Adrenal gland (tissue), 9 donors: ENCODE measurements at regions not wholly inside any gene's neighbourhood (a gene's known extent, or its start where the extent isn't known, plus 50 kb on each side); places are given as distances from the start of the nearest gene placed in this dataset.
A peak's percentile ranks its signal among the peaks of the same experiment; 100 is the strongest.
"Not testable (repeated sequence)": the region's sequence is repeated elsewhere in the genome, so short reads cannot be mapped to it uniquely, and the experiment has no call there.

ENCODE experiments used
- DNase-seq, 7 donors: peaks; one replicate each; pipeline ENCODE4 v3.0.0-alpha.2; 2019 to 2020
- H3K27ac ChIP-seq, 5 donors: fragments of 200-600 bp; sonication (generic) in 4 of 5; 1 replicate in 3 of 5; 2 replicates in 2 of 5; pipeline versions ENCODE4 v1.5.1 to v1.8.0; 2016 to 2020; ENCODE audit warnings: mild to moderate bottlenecking in 1 of 5
- H3K27me3 ChIP-seq: fragments of 200-600 bp; 2 replicates; pipeline ENCODE4 v1.8.0; 2021
- H3K36me3 ChIP-seq, 2 donors: fragments of 200-600 bp; replicated peaks in 1 of 2; 1 replicate in 1 of 2; 2 replicates in 1 of 2; pipeline versions ENCODE4 v1.5.1 to v1.8.0; 2018 to 2022
- H3K4me1 ChIP-seq, 2 donors: fragments of 200-600 bp; replicated peaks in 1 of 2; 1 replicate in 1 of 2; 2 replicates in 1 of 2; pipeline versions ENCODE4 v1.5.1 to v1.8.0; 2018 to 2021
- H3K4me3 ChIP-seq, 4 donors: fragments of 200-600 bp; sonication (generic) in 3 of 4; one replicate each; pipeline ENCODE4 v1.5.1; 2016 to 2018
- H3K9me3 ChIP-seq, 3 donors: fragments of 200-600 bp; sonication (generic) in 1 of 3; replicated peaks in 1 of 3; 1 replicate in 2 of 3; 2 replicates in 1 of 3; pipeline versions ENCODE4 v1.5.1 to v1.8.0; 2016 to 2021
- CTCF ChIP-seq, 6 experiments: fragments of 450-650 bp in 4 of 6; fragments of 200-600 bp in 2 of 6; sonication (generic) in 1 of 6; IDR thresholded peaks; 1 replicate in 5 of 6; 2 replicates in 1 of 6; pipeline versions ENCODE4 v1.5.1 to v1.8.0; 2016 to 2021; ENCODE audit warnings: antibody characterized with exemption in 6 of 6, mild to moderate bottlenecking in 2 of 6, moderate library complexity in 1 of 6
- POLR2A ChIP-seq, 2 donors: fragments of 450-650 bp; IDR thresholded peaks; one replicate each; pipeline ENCODE4 v1.6.1; 2017; ENCODE audit warnings: antibody characterized with exemption in 2 of 2, mild to moderate bottlenecking in 2 of 2, moderate library complexity in 1 of 2
- WGBS, 4 donors: extraction: QIAGEN DNeasy Blood & Tissue Kit in 2 of 4; methylation state at CpG; one replicate each; pipeline versions ENCODE4 v1.1.5 to v1.1.7; 2013 to 2017; 5-methylcytosine and 5-hydroxymethylcytosine counted together
- intact Hi-C, 2 donors: fragments of 100-400 bp; cut with DNase I; formaldehyde crosslinking; loops; one replicate each; pipeline versions ENCODE4 v1.14.1 to v1.15.0; 2022 to 2023
- donor health status: healthy with polysubstance abuse.
- donor health status: Bipolar disorder and iron deficiency.
- donor health status: DM: yes; HTN: yes; CAD: no.
- donor health status: DM: no; HTN: no; CAD: no.
- donor health status: DM: no; HTN: no; CAD: no.

GRCh38 chr10:59033622-59034021 is 142.8 kb upstream of the PHYHIPL start:
- Histone ChIP-seq H3K4me1 (peaks cover 7 to 9% of the 10 kb centered on the region in 2 donors), H3K27ac (no peak overlapping the region), H3K36me3 (no peaks in the 10 kb centered on the region), H3K9me3 (no peaks in the 10 kb centered on the region), H3K27me3 (no peaks in the 10 kb centered on the region), H3K4me3 (no peak overlapping the region)
- intact Hi-C loops, result no loop called here
- no peak for DNase-seq
- TF ChIP-seq POLR2A (IDR thresholded peaks at IDR 0.05), result no peak
- no peak for TF ChIP-seq CTCF (IDR thresholded peaks at IDR 0.05)
- WGBS, 4 donors, result 43 to 68% (median 58%) methylated on average over 6 of the region's 6 CpGs

DNA sequence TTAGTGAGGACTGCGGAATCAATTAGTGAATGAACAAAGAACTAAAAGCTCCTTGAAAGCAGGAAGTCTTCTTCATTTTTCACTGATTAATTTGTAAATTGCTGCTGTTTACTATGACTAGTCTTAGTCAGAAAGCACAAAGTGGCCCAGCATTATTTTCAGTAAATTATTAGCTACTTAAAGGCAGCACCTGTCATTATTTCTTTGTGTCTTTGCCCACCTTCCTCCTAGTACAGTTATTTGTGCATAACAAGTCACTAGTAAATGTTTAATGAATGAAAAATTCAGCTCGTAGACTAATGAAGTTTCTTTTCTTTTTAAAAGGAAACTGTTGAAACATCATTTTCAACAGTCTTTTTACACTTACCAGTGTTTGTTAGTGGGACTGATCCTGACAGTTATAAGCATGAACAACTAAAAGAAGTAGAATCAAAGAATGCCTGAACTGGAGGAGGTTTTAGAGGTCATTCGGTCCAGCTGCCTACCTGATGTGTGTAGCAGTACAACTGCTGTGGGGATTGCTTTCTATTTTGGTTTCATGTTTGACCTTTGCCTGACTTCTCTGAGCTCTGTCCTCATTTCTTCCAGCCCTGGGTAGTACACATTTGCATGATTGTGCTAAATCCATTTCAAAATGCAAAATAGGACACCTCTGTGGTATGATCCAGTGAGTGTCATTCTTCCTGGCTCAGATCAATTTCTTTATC is 140.0 kb upstream of the PHYHIPL start:
- H3K36me3 ChIP-seq, result no peaks in the 10 kb centered on the region
- no peaks in the 10 kb centered on the region for H3K9me3 ChIP-seq
- 75 to 78% (median 77%) methylated on average over 3 of the region's 3 CpGs for WGBS, 4 donors
- H3K27me3 ChIP-seq, result no peaks in the 10 kb centered on the region
- intact Hi-C loops, result no loop called here
- no peak overlapping the region for H3K4me3 ChIP-seq
- TF ChIP-seq CTCF (IDR thresholded peaks at IDR 0.05) (no peak), POLR2A (IDR thresholded peaks at IDR 0.05) (no peak)
- peaks cover 7 to 9% of the 10 kb centered on the region in 2 donors for H3K4me1 ChIP-seq
- no peak overlapping the region for H3K27ac ChIP-seq
- DNase-seq, result no peak

GRCh38 chr10:59037018-59037389 is 139.4 kb upstream of the PHYHIPL start:
- H3K4me1 ChIP-seq, result peaks cover 7 to 9% of the 10 kb centered on the region in 2 donors
- TF ChIP-seq CTCF (IDR thresholded peaks at IDR 0.05), result no peak
- TF ChIP-seq POLR2A (IDR thresholded peaks at IDR 0.05), result no peak
- no peaks in the 10 kb centered on the region for H3K36me3 ChIP-seq
- intact Hi-C loops, result no loop called here
- WGBS, 4 donors, result 69 to 86% (median 76%) methylated on average over 2 of the region's 2 CpGs
- no peak overlapping the region for H3K27ac ChIP-seq
- no peaks in the 10 kb centered on the region for H3K27me3 ChIP-seq
- H3K4me3 ChIP-seq, result no peak overlapping the region
- no peaks in the 10 kb centered on the region for H3K9me3 ChIP-seq
- DNase-seq, result no peak

DNA sequence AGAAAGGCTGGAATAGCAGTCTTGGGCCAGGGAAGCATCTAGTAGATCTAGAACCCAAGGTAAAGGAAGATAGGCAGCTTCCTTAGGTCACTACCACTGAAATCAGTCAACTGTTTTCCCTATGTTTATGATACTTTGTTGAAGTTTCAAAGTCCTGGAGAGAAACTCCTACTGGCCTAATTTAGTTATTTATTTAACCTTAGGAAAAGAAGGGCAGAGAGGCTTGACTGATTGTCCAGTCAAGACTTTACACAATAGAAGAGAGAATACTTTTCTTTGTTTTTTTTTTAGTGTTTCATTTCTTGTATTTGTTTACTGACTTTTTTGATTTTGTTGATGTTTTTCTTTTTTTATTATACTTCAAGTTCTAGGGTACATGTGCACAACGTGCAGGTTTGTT is 138.9 kb upstream of the PHYHIPL start:
- no peak overlapping the region for H3K27ac ChIP-seq
- 90 to 96% (median 94%) methylated on average over 1 of the region's 1 CpG for WGBS, 4 donors
- peaks cover 7 to 9% of the 10 kb centered on the region in 2 donors for H3K4me1 ChIP-seq
- no peak overlapping the region for H3K4me3 ChIP-seq
- no peaks in the 10 kb centered on the region for H3K9me3 ChIP-seq
- TF ChIP-seq CTCF (IDR thresholded peaks at IDR 0.05) (no peak), POLR2A (IDR thresholded peaks at IDR 0.05) (no peak)
- intact Hi-C loops, result no loop called here
- H3K36me3 ChIP-seq, result no peaks in the 10 kb centered on the region
- DNase-seq, result no peak
- no peaks in the 10 kb centered on the region for H3K27me3 ChIP-seq

- 62 to 79% (median 69%) methylated on average over 3 to 8 of the region's 8 CpGs for WGBS, 4 donors
- H3K4me1 ChIP-seq, H3K27me3 ChIP-seq, H3K36me3 ChIP-seq, intact Hi-C loops, H3K27ac ChIP-seq, H3K9me3 ChIP-seq, DNase-seq: not testable (repeated sequence)
- H3K4me3 ChIP-seq, result peak overlapping the region in 1 of 4 donors; percentile 11
These were observed 133.1 kb upstream of the PHYHIPL start for GRCh38 chr10:59043358-59043757.
